BJ (cell line): ENCODE measurements at regions not wholly inside any gene's neighbourhood (a gene's known extent, or its start where the extent isn't known, plus 50 kb on each side); places are given as distances from the start of the nearest gene placed in this dataset.

Experiments
- CTCF ChIA-PET: fragments of 350-600 bp; formaldehyde crosslinking; extraction: SDS; loops from one replicate; lab custom pipeline; 2021; ENCODE audit warnings: antibody characterized with exemption, inconsistent platforms; lab: Yijun Ruan, JAX
- POLR2A ChIA-PET: fragments of 300-600 bp; sonication (Branson Sonifier 250); formaldehyde crosslinking; extraction: SDS; loops from one replicate; lab custom pipeline; 2021; ENCODE audit warnings: antibody characterized with exemption; lab: Charles Lee
- DNase-seq: peaks from one replicate; pipeline ENCODE4 v3.0.0-alpha.2; 2011; ENCODE audit warnings: low read depth
- H3K27me3 ChIP-seq: 2 replicates; pipeline ENCODE4 v1.6.0; 2011; ENCODE audit warnings: low read length; ENCODE audit not compliant: control insufficient read depth, insufficient read depth
- H3K36me3 ChIP-seq: 2 replicates; pipeline ENCODE4 v1.5.1; 2011; ENCODE audit warnings: low read length; ENCODE audit not compliant: control insufficient read depth, insufficient read depth
- H3K4me3 ChIP-seq: 2 replicates; pipeline ENCODE4 v1.5.1; 2011; ENCODE audit warnings: low read depth, mild to moderate bottlenecking, control low read depth, low read length
- CTCF ChIP-seq: IDR thresholded peaks from 2 replicates; pipeline ENCODE4 v1.5.1; 2011; ENCODE audit warnings: low read depth, mild to moderate bottlenecking, control low read depth, inconsistent platforms, low read length, moderate library complexity; ENCODE audit not compliant: insufficient read depth

GRCh38 chr14:66109426-66109825, 376.7 kb upstream of the CCDC196 start:
- CTCF ChIA-PET = no interaction called here
- TF ChIP-seq CTCF = no peak
- no peak overlapping the region for H3K4me3 ChIP-seq
- POLR2A ChIA-PET = no interaction called here
- no peaks in the 10 kb centered on the region for H3K27me3 ChIP-seq
- H3K36me3 ChIP-seq = no peaks in the 10 kb centered on the region
- no peak for DNase-seq

- DNase-seq = no peak
- CTCF ChIA-PET = no interaction called here
- no peak overlapping the region for H3K4me3 ChIP-seq
- TF ChIP-seq CTCF = no peak
- POLR2A ChIA-PET = no interaction called here
- no peaks in the 10 kb centered on the region for H3K27me3 ChIP-seq
- no peaks in the 10 kb centered on the region for H3K36me3 ChIP-seq
Observed at GRCh38 chr14:66111891-66112290, 374.3 kb upstream of the CCDC196 start.

GRCh38 chr14:66114071-66114470, 372.1 kb upstream of the CCDC196 start:
- H3K27me3 ChIP-seq = no peaks in the 10 kb centered on the region
- POLR2A ChIA-PET = no interaction called here
- no peak overlapping the region for H3K4me3 ChIP-seq
- TF ChIP-seq CTCF = no peak
- no peaks in the 10 kb centered on the region for H3K36me3 ChIP-seq
- CTCF ChIA-PET = no interaction called here
- no peak for DNase-seq

GRCh38 chr14:66115740-66116502, 370.2 kb upstream of the CCDC196 start:
- CTCF ChIA-PET = no interaction called here
- POLR2A ChIA-PET = no interaction called here
- no peak overlapping the region for H3K4me3 ChIP-seq
- H3K27me3 ChIP-seq = no peaks in the 10 kb centered on the region
- TF ChIP-seq CTCF = no peak
- H3K36me3 ChIP-seq = no peaks in the 10 kb centered on the region
- DNase-seq = no peak

- Histone ChIP-seq H3K36me3 (no peaks in the 10 kb centered on the region), H3K4me3 (no peak overlapping the region), H3K27me3 (no peaks in the 10 kb centered on the region)
- ChIA-PET CTCF (no interaction called here), POLR2A (no interaction called here)
- DNase-seq = no peak
- no peak for TF ChIP-seq CTCF
Observed at GRCh38 chr14:66116732-66117131, 369.4 kb upstream of the CCDC196 start.
